ENCODE measurements at regions not wholly inside any gene's neighbourhood (a gene's known extent, or its start where the extent isn't known, plus 50 kb on each side); places are given as distances from the start of the nearest gene placed in this dataset.

DNA sequence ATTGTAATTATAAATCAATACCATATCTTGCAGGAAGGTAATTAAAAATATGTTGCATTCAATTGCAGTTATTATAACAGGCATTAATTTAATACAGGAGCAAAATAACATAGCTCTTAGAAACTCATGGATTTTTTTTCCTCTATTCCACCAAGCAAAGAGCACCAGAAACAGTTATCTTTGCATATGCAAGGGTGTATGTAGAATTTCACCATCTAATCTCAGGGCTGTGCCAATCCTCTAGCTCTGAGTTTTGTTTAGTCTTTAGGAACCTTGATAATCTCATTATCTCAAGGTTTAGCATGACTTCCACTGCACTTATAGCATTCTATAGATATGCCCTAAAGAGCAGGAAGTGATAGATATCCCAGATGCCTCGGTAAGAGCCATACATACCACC is 197.5 kb downstream of the VEGFC start:
- no peak for DNase-seq (ENCODE audit: low spot score)
- in situ Hi-C loops (cut with MboI; ENCODE audit: low pct_unique_long_range_greater_than_20kb, low sequenced_read_pairs, unreplicated experiment): no loop called here
- no peak for TF ChIP-seq CTCF (IDR thresholded peaks at IDR 0.05; ENCODE audit: extremely low read depth, insufficient read depth, missing control alignments)

DNA sequence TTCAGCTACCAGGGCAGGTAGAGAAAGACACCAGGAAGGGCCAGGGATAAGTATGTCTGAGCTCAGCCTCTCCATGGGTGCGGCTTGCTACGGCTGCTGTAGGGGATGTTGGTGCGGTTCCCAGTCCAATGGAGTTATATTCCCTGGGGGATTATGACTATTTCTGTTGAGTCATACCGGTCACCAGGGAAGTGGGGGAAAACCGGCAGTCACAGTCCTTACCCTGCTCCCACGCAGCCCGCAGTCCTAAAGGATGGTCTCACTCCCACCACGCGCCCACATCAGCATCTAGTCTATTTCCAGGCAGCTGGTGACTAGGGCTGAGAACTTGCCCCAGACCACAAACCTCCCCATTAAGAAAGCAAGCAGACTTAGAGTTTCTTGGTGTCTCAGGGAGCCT is 191.6 kb downstream of the VEGFC start:
- no peak for DNase-seq (ENCODE audit: low spot score)
- in situ Hi-C loops (cut with MboI; ENCODE audit: low pct_unique_long_range_greater_than_20kb, low sequenced_read_pairs, unreplicated experiment): no loop called here
- no peak for TF ChIP-seq CTCF (IDR thresholded peaks at IDR 0.05; ENCODE audit: extremely low read depth, insufficient read depth, missing control alignments)

- no peak for DNase-seq (ENCODE audit: low spot score)
- TF ChIP-seq CTCF (IDR thresholded peaks at IDR 0.05; ENCODE audit: extremely low read depth, insufficient read depth, missing control alignments): no peak
- in situ Hi-C loops (cut with MboI; ENCODE audit: low pct_unique_long_range_greater_than_20kb, low sequenced_read_pairs, unreplicated experiment): no loop called here
Observed at GRCh38 chr4:176607807-176608206, 184.9 kb downstream of the VEGFC start.

- in situ Hi-C loops (cut with MboI; ENCODE audit: low pct_unique_long_range_greater_than_20kb, low sequenced_read_pairs, unreplicated experiment): no loop called here
- no peak for TF ChIP-seq CTCF (IDR thresholded peaks at IDR 0.05; ENCODE audit: extremely low read depth, insufficient read depth, missing control alignments)
- no peak for DNase-seq (ENCODE audit: low spot score)
Observed at GRCh38 chr4:176608346-176608745, 184.4 kb downstream of the VEGFC start.

DNA sequence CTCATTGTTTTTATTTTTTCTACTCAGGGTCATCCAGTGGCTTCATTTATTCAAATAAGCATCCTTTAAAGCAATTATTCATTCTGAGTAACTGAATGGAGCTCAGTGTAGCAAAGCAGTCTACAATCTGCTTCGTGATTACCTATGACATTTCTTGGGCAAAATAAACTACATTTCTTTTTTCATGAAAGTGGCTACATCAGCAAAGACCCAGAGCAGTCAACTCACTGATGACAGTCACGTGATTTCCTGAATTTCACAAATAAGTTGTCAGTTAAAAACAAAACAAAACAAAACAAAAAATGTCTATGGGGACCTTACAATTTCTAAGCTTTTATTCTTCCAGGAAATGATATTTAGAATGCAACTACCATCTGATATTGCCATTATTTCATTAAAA is 182.1 kb downstream of the VEGFC start:
- no peak for TF ChIP-seq CTCF (IDR thresholded peaks at IDR 0.05; ENCODE audit: extremely low read depth, insufficient read depth, missing control alignments)
- DNase-seq (ENCODE audit: low spot score): no peak
- in situ Hi-C loops (cut with MboI; ENCODE audit: low pct_unique_long_range_greater_than_20kb, low sequenced_read_pairs, unreplicated experiment): no loop called here

DNA sequence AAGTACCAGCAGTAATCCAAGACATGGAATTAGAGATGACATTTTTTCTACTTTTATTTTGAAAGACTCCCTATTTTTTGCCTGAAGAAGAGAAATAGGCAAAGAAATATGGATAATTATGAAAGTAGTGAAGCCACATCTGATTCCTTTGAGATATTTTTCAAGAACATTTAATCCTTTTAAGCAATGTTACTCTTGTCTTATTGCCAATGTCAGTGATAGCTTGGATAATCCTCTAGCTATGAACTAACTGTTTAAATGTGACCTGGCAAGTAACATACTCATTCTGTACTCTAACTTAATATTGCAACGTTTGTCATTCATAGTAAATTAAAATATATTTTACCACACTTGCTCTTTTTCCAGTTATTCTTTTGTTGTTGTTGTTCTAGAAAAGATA is 181.3 kb downstream of the VEGFC start:
- in situ Hi-C loops (cut with MboI; ENCODE audit: low pct_unique_long_range_greater_than_20kb, low sequenced_read_pairs, unreplicated experiment): no loop called here
- DNase-seq (ENCODE audit: low spot score): no peak

More for the DNA sequence above, 181.3 kb downstream of the VEGFC start:
- no peak for TF ChIP-seq CTCF (IDR thresholded peaks at IDR 0.05; ENCODE audit: extremely low read depth, insufficient read depth, missing control alignments)

Measured in GM13977 (cell line).